ENCODE measurements at regions not wholly inside any gene's neighbourhood (a gene's known extent, or its start where the extent isn't known, plus 50 kb on each side); places are given as distances from the start of the nearest gene placed in this dataset.

GRCh38 chr2:39538718-39539117 is 101.6 kb upstream of the MAP4K3 start:
- Histone ChIP-seq H3K36me3 (no peaks in the 10 kb centered on the region), H3K9me3 (no peaks in the 10 kb centered on the region), H3K4me1 (no peaks in the 10 kb centered on the region), H3K27me3 (no peaks in the 10 kb centered on the region), H3K27ac (no peak overlapping the region), H3K4me3 (no peak overlapping the region)
- TF ChIP-seq CTCF (IDR thresholded peaks at IDR 0.05) (no peak), POLR2A (IDR thresholded peaks at IDR 0.05) (no peak)
- intact Hi-C loops (cut with DNase I; ENCODE audit: low total_unique reads), result no loop called here
- no peak for DNase-seq

DNA sequence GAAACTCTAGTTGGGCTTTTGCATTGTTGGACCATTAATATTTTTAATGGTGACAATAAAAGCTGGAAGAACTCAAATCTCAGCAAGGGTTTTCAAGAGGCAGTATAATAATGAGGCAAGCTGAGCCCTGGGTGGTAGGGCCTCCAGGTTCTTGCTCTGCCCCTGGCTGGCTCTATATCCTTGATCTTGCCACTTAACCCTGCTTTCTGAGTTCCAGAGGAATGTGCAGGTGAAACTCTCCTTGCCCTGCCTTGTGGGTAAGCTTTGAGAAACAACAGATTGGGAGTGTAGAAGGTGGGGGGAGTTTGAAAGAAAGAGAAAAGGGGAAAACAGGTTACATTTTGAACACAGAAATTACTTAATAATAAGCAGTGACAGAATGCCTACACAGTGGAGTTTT is 103.3 kb upstream of the MAP4K3 start:
- intact Hi-C loops (cut with DNase I; ENCODE audit: low total_unique reads), result no loop called here
- Histone ChIP-seq H3K9me3 (no peaks in the 10 kb centered on the region), H3K4me3 (no peak overlapping the region), H3K36me3 (no peaks in the 10 kb centered on the region), H3K27ac (no peak overlapping the region), H3K27me3 (no peaks in the 10 kb centered on the region), H3K4me1 (no peaks in the 10 kb centered on the region)
- no peak for DNase-seq
- TF ChIP-seq CTCF (IDR thresholded peaks at IDR 0.05) (no peak), POLR2A (IDR thresholded peaks at IDR 0.05) (no peak)

GRCh38 chr2:39541011-39541930 is 104.2 kb upstream of the MAP4K3 start:
- no peak for DNase-seq
- Histone ChIP-seq H3K4me1 (no peaks in the 10 kb centered on the region), H3K4me3 (no peak overlapping the region), H3K27me3 (no peaks in the 10 kb centered on the region), H3K9me3 (no peaks in the 10 kb centered on the region), H3K36me3 (no peaks in the 10 kb centered on the region), H3K27ac (no peak overlapping the region)
- intact Hi-C loops (cut with DNase I; ENCODE audit: low total_unique reads), result no loop called here
- no peak for TF ChIP-seq CTCF (IDR thresholded peaks at IDR 0.05)
- TF ChIP-seq POLR2A (IDR thresholded peaks at IDR 0.05), result no peak

DNA sequence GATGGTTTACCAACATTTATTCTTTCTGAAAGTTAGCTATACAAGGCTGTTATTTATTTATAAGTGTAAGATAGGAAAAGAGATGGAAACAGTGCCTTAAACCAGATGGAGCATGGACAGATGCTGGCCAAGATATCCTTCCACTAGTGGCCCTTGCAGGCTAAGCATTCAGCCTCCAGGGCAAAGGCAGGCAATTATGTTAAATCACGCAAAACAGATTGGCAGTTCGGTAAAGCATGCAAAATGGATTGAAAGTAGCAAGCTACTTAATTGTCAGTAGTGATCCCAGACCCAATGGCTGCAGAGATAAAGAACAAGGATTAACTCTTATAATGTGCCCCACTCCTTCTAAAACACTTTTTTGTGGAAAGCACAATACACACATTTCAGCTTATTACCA is 105.4 kb upstream of the MAP4K3 start:
- DNase-seq, result no peak
- intact Hi-C loops (cut with DNase I; ENCODE audit: low total_unique reads), result no loop called here
- Histone ChIP-seq H3K4me1 (no peaks in the 10 kb centered on the region), H3K27me3 (no peaks in the 10 kb centered on the region), H3K4me3 (no peak overlapping the region), H3K9me3 (no peaks in the 10 kb centered on the region), H3K27ac (no peak overlapping the region), H3K36me3 (no peaks in the 10 kb centered on the region)
- TF ChIP-seq CTCF (IDR thresholded peaks at IDR 0.05), result no peak

DNA sequence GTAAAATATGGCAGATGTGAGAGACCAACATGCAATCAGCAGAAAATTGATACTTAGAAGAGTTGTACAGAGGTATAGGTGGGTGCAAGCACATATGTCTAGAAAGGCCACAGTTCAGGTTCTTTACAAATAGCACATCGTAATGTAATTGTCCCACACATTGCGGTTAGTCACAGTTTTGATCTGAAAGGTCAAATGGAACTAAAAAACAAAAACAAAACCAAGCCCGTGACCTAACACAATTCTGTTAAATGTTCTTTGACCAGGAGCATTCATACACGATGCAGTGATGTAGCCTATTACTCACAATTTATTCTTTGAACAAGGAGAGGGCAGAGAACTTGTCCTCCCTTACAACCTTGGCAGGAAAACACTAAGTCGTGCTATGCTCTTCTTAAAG is 108.9 kb upstream of the MAP4K3 start:
- no peaks in the 10 kb centered on the region for H3K9me3 ChIP-seq
- no peak overlapping the region for H3K27ac ChIP-seq
- DNase-seq, result no peak
- no peak overlapping the region for H3K4me3 ChIP-seq
- H3K36me3 ChIP-seq, result no peaks in the 10 kb centered on the region
- H3K4me1 ChIP-seq, result no peaks in the 10 kb centered on the region
- H3K27me3 ChIP-seq, result no peaks in the 10 kb centered on the region
- intact Hi-C loops (cut with DNase I; ENCODE audit: low total_unique reads), result no loop called here
- TF ChIP-seq POLR2A (IDR thresholded peaks at IDR 0.05) (no peak), CTCF (IDR thresholded peaks at IDR 0.05) (no peak)

All from uterus (tissue), 3 donors.